Heart left ventricle (tissue), 16 donors: ENCODE measurements at regions not wholly inside any gene's neighbourhood (a gene's known extent, or its start where the extent isn't known, plus 50 kb on each side); places are given as distances from the start of the nearest gene placed in this dataset.

ENCODE experiments used
- ATAC-seq, 4 donors: fragments of 200-7000 bp; cut with Tn5 transposase; one replicate each; pipeline ENCODE4 v1.9.1; 2020 to 2022; ENCODE audit warnings: moderate library complexity in 4 of 4, mild to moderate bottlenecking in 3 of 4, moderate number of reproducible peaks in 1 of 4
- DNase-seq, 5 donors: peaks; one replicate each; pipeline ENCODE4 v3.0.0-alpha.2; 2020
- H3K27ac ChIP-seq, 12 donors: fragments of 200-600 bp; sonication (generic) in 4 of 12; one replicate each; pipeline versions ENCODE4 v1.5.0 to v1.8.0; 2016 to 2022; ENCODE audit warnings: mild to moderate bottlenecking in 2 of 12
- H3K27me3 ChIP-seq, 9 donors: fragments of 200-600 bp; sonication (generic) in 2 of 9; one replicate each; pipeline versions ENCODE4 v1.5.1 to v1.8.0; 2016 to 2022; ENCODE audit warnings: mild to moderate bottlenecking in 3 of 9
- H3K36me3 ChIP-seq, 9 donors: fragments of 200-600 bp; sonication (generic) in 2 of 9; one replicate each; pipeline versions ENCODE4 v1.5.0 to v1.8.0; 2018 to 2022; ENCODE audit warnings: mild to moderate bottlenecking in 2 of 9
- H3K4me1 ChIP-seq, 12 donors: fragments of 200-600 bp; sonication (generic) in 4 of 12; one replicate each; pipeline versions ENCODE4 v1.5.0 to v1.8.0; 2016 to 2022; ENCODE audit warnings: mild to moderate bottlenecking in 3 of 12
- H3K4me3 ChIP-seq, 12 donors: fragments of 200-600 bp; sonication (generic) in 4 of 12; one replicate each; pipeline versions ENCODE4 v1.5.0 to v1.8.0; 2017 to 2022; ENCODE audit warnings: mild to moderate bottlenecking in 9 of 12, moderate library complexity in 4 of 12
- H3K9me3 ChIP-seq, 12 donors: fragments of 200-600 bp; sonication (generic) in 4 of 12; one replicate each; pipeline versions ENCODE4 v1.5.0 to v1.8.0; 2016 to 2022; ENCODE audit warnings: mild to moderate bottlenecking in 1 of 12
- CTCF ChIP-seq, 12 donors: fragments of 200-600 bp; sonication (generic) in 4 of 12; IDR thresholded peaks; one replicate each; pipeline versions ENCODE4 v1.5.0 to v1.8.0; 2018 to 2022; ENCODE audit warnings: antibody characterized with exemption in 12 of 12, mild to moderate bottlenecking in 5 of 12
- POLR2A ChIP-seq, 2 donors: fragments of 450-650 bp; IDR thresholded peaks; one replicate each; pipeline ENCODE4 v1.6.1; 2017; ENCODE audit warnings: antibody characterized with exemption in 2 of 2, mild to moderate bottlenecking in 2 of 2, moderate library complexity in 2 of 2
- WGBS, 4 donors: extraction: QIAGEN DNeasy Blood & Tissue Kit in 2 of 4; methylation state at CpG; one replicate each; pipeline versions ENCODE4 v1.1.5 to v1.1.7; 2013 to 2018; 5-methylcytosine and 5-hydroxymethylcytosine counted together
- intact Hi-C, 10 donors: fragments of 100-400 bp; cut with DNase I; formaldehyde crosslinking; loops; one replicate each; pipeline versions ENCODE4 v1.11.1 to v1.14.2; 2022
- donor health status: ischemic (EF 13 %, LVEDD 7.1; RV severe dilation, severe dysfunction).
- donor health status: healthy with polysubstance abuse.
- donor health status: DM: no; HTN: yes; CAD: no.
- donor health status: DM: no; HTN: no; CAD: no.
- donor health status: ischemic (EF 25% LVEDD 6.9; RV normal size, moderate dysfunction).
- donor health status: ischemic (EF 25% LVEDD 5.7; RV mildly dilated, moderate dysfunction).
- donor health status: healthy.
- donor health status: DM: yes; HTN: yes; CAD: no.
- donor health status: ischemic (EF 35%, LVEDD 5.7; RV mildly dilated, moderate dysfunction).
- donor health status: nonischemic (EF 11% LVEDD 7.7; RV severe dilation, severe dysfunction).
- donor health status: DM: yes; HTN: yes; CAD: no.
- donor health status: PGD.
- donor health status: ischemic (EF 29% LVEDD 5.4; RV normal size, mild dysfunction).
- donor health status: nonischemic (EF 23%, LVEDD 6.1; RV moderate dilation, normal function).

- intact Hi-C loops = loop anchor here in 2 of 10 donors (10.0 kb wide), 3 partner anchors 95 to 585 kb away; no protein-coding TSS in a partner anchor
- ATAC-seq (peak; percentile 65 to 77 (median 76)), DNase-seq (peak in 4 of 5 donors; percentile 36 to 68 (median 52))
- Histone ChIP-seq H3K4me1 (peaks cover 0 to 30% (median 14%) of the 10 kb centered on the region in 12 donors), H3K27ac (peak overlapping the region in 4 of 12 donors; percentile 16 to 64 (median 46)), H3K36me3 (no peaks in the 10 kb centered on the region), H3K27me3 (no peaks in the 10 kb centered on the region), H3K9me3 (no peaks in the 10 kb centered on the region), H3K4me3 (no peak overlapping the region)
- 22 to 27% (median 23%) methylated on average over 9 of the region's 9 CpGs for WGBS, 4 donors
- TF ChIP-seq POLR2A (IDR thresholded peaks at IDR 0.05) = no peak
- TF ChIP-seq CTCF (IDR thresholded peaks at IDR 0.05) = peak in 9 of 12 donors; percentile 24 to 64 (median 38)
Observed at GRCh38 chr6:105509506-105510331, 106.8 kb upstream of the PREP start.

GRCh38 chr6:105507811-105508210, 104.9 kb upstream of the PREP start:
- WGBS, 4 donors = 94 to 100% (median 99%) methylated on average over 1 of the region's 1 CpG
- peaks cover 0 to 35% (median 12%) of the 10 kb centered on the region in 12 donors for H3K4me1 ChIP-seq
- H3K27ac ChIP-seq = no peak overlapping the region
- no peak overlapping the region for H3K4me3 ChIP-seq
- DNase-seq (no peak), ATAC-seq (no peak)
- H3K9me3 ChIP-seq = no peaks in the 10 kb centered on the region
- H3K36me3 ChIP-seq = no peaks in the 10 kb centered on the region
- H3K27me3 ChIP-seq = no peaks in the 10 kb centered on the region
- intact Hi-C loops = loop anchor here in 2 of 10 donors (10.0 kb wide), 2 partner anchors 97 to 587 kb away; no protein-coding TSS in a partner anchor
- no peak for TF ChIP-seq CTCF (IDR thresholded peaks at IDR 0.05)
- no peak for TF ChIP-seq POLR2A (IDR thresholded peaks at IDR 0.05)

- 35 to 58% (median 42%) methylated on average over 1 of the region's 1 CpG for WGBS, 4 donors
- ATAC-seq = peak in 3 of 4 donors; percentile 46 to 58 (median 56)
- no peak for TF ChIP-seq CTCF (IDR thresholded peaks at IDR 0.05)
- TF ChIP-seq POLR2A (IDR thresholded peaks at IDR 0.05) = no peak
- intact Hi-C loops = loop anchor here in 2 of 10 donors (10.0 kb wide), 2 partner anchors 100 to 590 kb away; no protein-coding TSS in a partner anchor
- Histone ChIP-seq H3K9me3 (no peaks in the 10 kb centered on the region), H3K36me3 (no peaks in the 10 kb centered on the region), H3K27me3 (no peaks in the 10 kb centered on the region), H3K27ac (no peak overlapping the region), H3K4me3 (no peak overlapping the region), H3K4me1 (peaks cover 0 to 22% (median 3%) of the 10 kb centered on the region in 12 donors)
- peak in 3 of 5 donors; percentile 18 to 55 (median 19) for DNase-seq
Observed at GRCh38 chr6:105504706-105505105, 101.8 kb upstream of the PREP start.

- WGBS, 4 donors = 97 to 99% (median 98%) methylated on average over 2 of the region's 2 CpGs
- H3K27me3 ChIP-seq = no peaks in the 10 kb centered on the region
- no peak for TF ChIP-seq POLR2A (IDR thresholded peaks at IDR 0.05)
- TF ChIP-seq CTCF (IDR thresholded peaks at IDR 0.05) = no peak
- H3K9me3 ChIP-seq = no peaks in the 10 kb centered on the region
- intact Hi-C loops = loop anchor here in 2 of 10 donors (10.0 kb wide), 2 partner anchors 101 to 591 kb away; no protein-coding TSS in a partner anchor
- ATAC-seq = no peak
- H3K4me3 ChIP-seq = no peak overlapping the region
- no peak for DNase-seq
- no peaks in the 10 kb centered on the region for H3K36me3 ChIP-seq
- peaks cover 0 to 16% (median 2%) of the 10 kb centered on the region in 12 donors for H3K4me1 ChIP-seq
- no peak overlapping the region for H3K27ac ChIP-seq
Observed at GRCh38 chr6:105503641-105504040, 100.8 kb upstream of the PREP start.
